ENCODE measurements at regions not wholly inside any gene's neighbourhood (a gene's known extent, or its start where the extent isn't known, plus 50 kb on each side); places are given as distances from the start of the nearest gene placed in this dataset.

GRCh38 chr14:36083317-36083716 lies 93.2 kb downstream of the PTCSC3 start:
- DNase-seq = no peak

- DNase-seq = no peak
Observed at GRCh38 chr14:36078080-36078479, 98.4 kb downstream of the PTCSC3 start.

- DNase-seq = no peak
Observed at GRCh38 chr14:36076197-36076596, 100.3 kb downstream of the PTCSC3 start.

GRCh38 chr14:36075203-36075602 lies 101.3 kb downstream of the PTCSC3 start:
- no peak for DNase-seq

- no peak for DNase-seq
Observed at GRCh38 chr14:36070720-36071043, 105.8 kb downstream of the PTCSC3 start.

GRCh38 chr14:36070031-36070719 lies 106.3 kb downstream of the PTCSC3 start:
- peak; percentile 33 for DNase-seq

- DNase-seq = peak; percentile 30
Observed at GRCh38 chr14:36069535-36069900, 107.0 kb downstream of the PTCSC3 start.

GRCh38 chr14:36068777-36069534 lies 107.6 kb downstream of the PTCSC3 start:
- DNase-seq = no peak

GRCh38 chr14:36067428-36068187 lies 108.9 kb downstream of the PTCSC3 start:
- DNase-seq = no peak

GRCh38 chr14:36066636-36067035 lies 109.9 kb downstream of the PTCSC3 start:
- DNase-seq = no peak

- no peak for DNase-seq
Observed at GRCh38 chr14:36065831-36066230, 110.7 kb downstream of the PTCSC3 start.

GRCh38 chr14:36059531-36059930 lies 117.0 kb downstream of the PTCSC3 start:
- no peak for DNase-seq

- DNase-seq = no peak
Observed at GRCh38 chr14:36057452-36058116, 118.9 kb downstream of the PTCSC3 start.

GRCh38 chr14:36056845-36057244 lies 119.7 kb downstream of the PTCSC3 start:
- no peak for DNase-seq

- no peak for DNase-seq
Observed at GRCh38 chr14:36055681-36056225, 120.8 kb downstream of the PTCSC3 start.

- no peak for DNase-seq
Observed at GRCh38 chr14:36055052-36055378, 121.5 kb downstream of the PTCSC3 start.

- no peak for DNase-seq
Observed at GRCh38 chr14:36054353-36055051, 122.0 kb downstream of the PTCSC3 start.

- no peak for DNase-seq
Observed at GRCh38 chr14:36052681-36053080, 123.8 kb downstream of the PTCSC3 start.

- no peak for DNase-seq
Observed at GRCh38 chr14:36052063-36052462, 124.5 kb downstream of the PTCSC3 start.

- DNase-seq = no peak
Observed at GRCh38 chr14:36048667-36049066, 127.9 kb downstream of the PTCSC3 start.

- no peak for DNase-seq
Observed at GRCh38 chr14:36047912-36048311, 128.6 kb downstream of the PTCSC3 start.

- no peak for DNase-seq
Observed at GRCh38 chr14:36035675-36036074, 140.8 kb downstream of the PTCSC3 start.

GRCh38 chr14:36028665-36029064 lies 147.9 kb downstream of the PTCSC3 start:
- no peak for DNase-seq
